A673 (cell line): ENCODE measurements at regions not wholly inside any gene's neighbourhood (a gene's known extent, or its start where the extent isn't known, plus 50 kb on each side); places are given as distances from the start of the nearest gene placed in this dataset.

Source experiments
- BruUV-seq: library from RNA; stranded (reverse); fragments of 400-500 nt; replicated peaks from 2 replicates; lab custom pipeline; 2021; lab: Mats Ljungman, UMichigan
- CTCF ChIA-PET: fragments of 300-600 bp; sonication (Branson Sonifier 250); formaldehyde crosslinking; loops from one replicate; lab custom pipeline; 2022; ENCODE audit warnings: antibody characterized with exemption; lab: Charles Lee
- POLR2A ChIA-PET: fragments of 300-600 bp; sonication (Branson Sonifier 250); formaldehyde crosslinking; loops from one replicate; lab custom pipeline; 2022; ENCODE audit warnings: antibody characterized with exemption; ENCODE audit not compliant: low non-redundant PET; lab: Charles Lee
- DNase-seq: peaks from one replicate; pipeline ENCODE4 v3.0.0-alpha.2; 2015; ENCODE audit warnings: low spot score
- H3K27ac ChIP-seq: fragments of 200-600 bp; sonication (generic); 2 replicates; pipeline ENCODE4 v1.5.1; 2016; ENCODE audit warnings: mixed run types, low read depth, mild to moderate bottlenecking, mixed read lengths, antibody characterized with exemption, low read length; ENCODE audit not compliant: poor library complexity, severe bottlenecking
- H3K27me3 ChIP-seq: fragments of 200-600 bp; sonication (generic); replicated peaks from 2 replicates; pipeline ENCODE4 v1.6.1; 2017; ENCODE audit warnings: mixed run types, low read depth, mild to moderate bottlenecking, mixed read lengths, antibody characterized with exemption, low read length; ENCODE audit not compliant: insufficient read depth, poor library complexity
- H3K36me3 ChIP-seq: fragments of 200-600 bp; sonication (generic); 2 replicates; pipeline ENCODE4 v1.6.1; 2016; ENCODE audit warnings: mixed run types, mild to moderate bottlenecking, mixed read lengths, antibody characterized with exemption, low read length; ENCODE audit not compliant: insufficient read depth, poor library complexity, severe bottlenecking
- H3K4me1 ChIP-seq: fragments of 200-600 bp; sonication (generic); 2 replicates; pipeline ENCODE4 v1.6.1; 2017; ENCODE audit warnings: mixed run types, mild to moderate bottlenecking, mixed read lengths, antibody characterized with exemption, low read length; ENCODE audit not compliant: insufficient read depth, poor library complexity, severe bottlenecking
- H3K4me3 ChIP-seq: fragments of 200-600 bp; sonication (generic); 2 replicates; pipeline ENCODE4 v1.5.1; 2016; ENCODE audit warnings: low read depth, mixed run types, mild to moderate bottlenecking, mixed read lengths, low read length; ENCODE audit not compliant: poor library complexity, severe bottlenecking
- H3K9me3 ChIP-seq: fragments of 200-600 bp; sonication (generic); 2 replicates; pipeline ENCODE4 v1.6.1; 2016; ENCODE audit warnings: mixed run types, low read depth, mild to moderate bottlenecking, mixed read lengths, antibody characterized with exemption, low read length; ENCODE audit not compliant: poor library complexity, severe bottlenecking
- EZH2 ChIP-seq: fragments of 200-600 bp; sonication (generic); IDR thresholded peaks from 2 replicates; pipeline ENCODE4 v1.6.1; 2017; ENCODE audit warnings: borderline replicate concordance, low read depth, mild to moderate bottlenecking, mixed read lengths, antibody characterized with exemption, low read length; ENCODE audit not compliant: poor library complexity, severe bottlenecking
- intact Hi-C: fragments of 100-400 bp; cut with micrococcal nuclease; formaldehyde crosslinking; loops from one replicate; pipeline ENCODE4 v1.10.0; 2022; ENCODE audit not compliant: unreplicated experiment
- TF ChIP-seq, protein P1 (sequence below): fragments of 300-800, 200-600 bp; sonication (generic); conservative IDR thresholded peaks from 2 replicates; pipeline ENCODE4 v1.5.1; 2017; ENCODE audit warnings: low read depth, mild to moderate bottlenecking, antibody characterized with exemption, low read length, moderate library complexity, mixed read lengths

DNA sequence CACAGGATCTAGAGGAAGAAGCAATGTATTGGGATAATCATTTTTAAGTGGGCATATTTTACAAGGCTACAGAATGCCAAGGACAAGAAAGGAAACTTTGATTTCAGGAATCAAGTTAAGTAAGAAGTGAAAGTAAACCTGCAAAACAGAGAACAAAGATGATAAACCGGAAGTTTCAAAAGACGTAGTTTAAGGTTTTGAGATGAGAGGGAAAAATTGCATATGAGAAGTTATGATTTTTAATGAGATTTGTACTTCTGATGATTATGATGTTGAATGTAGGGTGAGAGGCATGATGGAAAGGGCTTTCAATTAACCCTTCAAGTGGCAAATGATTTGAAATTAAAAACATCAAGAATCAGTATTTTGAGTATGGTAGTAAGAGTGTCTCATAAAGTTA lies 134.9 kb downstream of the CAPZA3 start:
- no TSS peak for BruUV-seq
- CTCF ChIA-PET: no interaction called here
- peaks cover 10% of the 10 kb centered on the region for H3K4me1 ChIP-seq
- no peak for TF ChIP-seq EZH2
- TF ChIP-seq, protein P1, sequence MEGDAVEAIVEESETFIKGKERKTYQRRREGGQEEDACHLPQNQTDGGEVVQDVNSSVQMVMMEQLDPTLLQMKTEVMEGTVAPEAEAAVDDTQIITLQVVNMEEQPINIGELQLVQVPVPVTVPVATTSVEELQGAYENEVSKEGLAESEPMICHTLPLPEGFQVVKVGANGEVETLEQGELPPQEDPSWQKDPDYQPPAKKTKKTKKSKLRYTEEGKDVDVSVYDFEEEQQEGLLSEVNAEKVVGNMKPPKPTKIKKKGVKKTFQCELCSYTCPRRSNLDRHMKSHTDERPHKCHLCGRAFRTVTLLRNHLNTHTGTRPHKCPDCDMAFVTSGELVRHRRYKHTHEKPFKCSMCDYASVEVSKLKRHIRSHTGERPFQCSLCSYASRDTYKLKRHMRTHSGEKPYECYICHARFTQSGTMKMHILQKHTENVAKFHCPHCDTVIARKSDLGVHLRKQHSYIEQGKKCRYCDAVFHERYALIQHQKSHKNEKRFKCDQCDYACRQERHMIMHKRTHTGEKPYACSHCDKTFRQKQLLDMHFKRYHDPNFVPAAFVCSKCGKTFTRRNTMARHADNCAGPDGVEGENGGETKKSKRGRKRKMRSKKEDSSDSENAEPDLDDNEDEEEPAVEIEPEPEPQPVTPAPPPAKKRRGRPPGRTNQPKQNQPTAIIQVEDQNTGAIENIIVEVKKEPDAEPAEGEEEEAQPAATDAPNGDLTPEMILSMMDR: no peak
- no peak overlapping the region for H3K27ac ChIP-seq
- no peaks in the 10 kb centered on the region for H3K9me3 ChIP-seq
- DNase-seq: no peak
- intact Hi-C loops: no loop called here
- H3K4me3 ChIP-seq: no peak overlapping the region
- peaks cover 13% of the 10 kb centered on the region for H3K27me3 ChIP-seq
- POLR2A ChIA-PET: interaction anchor here (0.6 kb wide), 1 partner anchor 664 kb away, joined by 3 read pairs; no protein-coding TSS in a partner anchor
- no peaks in the 10 kb centered on the region for H3K36me3 ChIP-seq

DNA sequence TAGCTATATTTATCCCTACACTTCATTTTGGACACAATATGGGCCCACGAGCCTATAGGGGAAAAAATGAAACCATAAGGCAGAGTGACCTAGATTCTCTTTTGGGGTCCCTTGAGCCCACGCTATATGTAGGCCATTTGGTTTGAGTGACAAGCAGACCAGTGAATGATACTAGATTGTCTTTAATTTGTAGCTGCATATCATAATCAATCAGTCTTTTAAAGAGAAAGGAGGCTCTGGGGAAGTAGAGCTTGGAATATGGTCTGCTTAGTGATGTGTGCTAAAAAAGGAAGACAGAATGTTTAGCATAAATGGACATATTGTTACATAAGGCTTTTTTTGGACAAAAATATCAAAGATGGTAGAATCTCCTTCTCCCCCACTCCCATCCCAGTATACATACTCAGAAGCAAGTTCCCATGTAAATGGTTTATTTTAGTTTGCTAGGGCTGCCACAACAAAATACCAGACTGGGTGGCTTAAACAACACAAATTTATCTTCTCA lies 140.8 kb downstream of the CAPZA3 start:
- Histone ChIP-seq H3K27ac (no peak overlapping the region), H3K27me3 (peaks cover 13% of the 10 kb centered on the region), H3K4me1 (no peaks in the 10 kb centered on the region), H3K9me3 (no peaks in the 10 kb centered on the region), H3K36me3 (no peaks in the 10 kb centered on the region), H3K4me3 (no peak overlapping the region)
- CTCF ChIA-PET: no interaction called here
- intact Hi-C loops: no loop called here
- no peak for DNase-seq
- no TSS peak for BruUV-seq
- POLR2A ChIA-PET: no interaction called here
- no peak for TF ChIP-seq EZH2
- TF ChIP-seq, protein P1: no peak

DNA sequence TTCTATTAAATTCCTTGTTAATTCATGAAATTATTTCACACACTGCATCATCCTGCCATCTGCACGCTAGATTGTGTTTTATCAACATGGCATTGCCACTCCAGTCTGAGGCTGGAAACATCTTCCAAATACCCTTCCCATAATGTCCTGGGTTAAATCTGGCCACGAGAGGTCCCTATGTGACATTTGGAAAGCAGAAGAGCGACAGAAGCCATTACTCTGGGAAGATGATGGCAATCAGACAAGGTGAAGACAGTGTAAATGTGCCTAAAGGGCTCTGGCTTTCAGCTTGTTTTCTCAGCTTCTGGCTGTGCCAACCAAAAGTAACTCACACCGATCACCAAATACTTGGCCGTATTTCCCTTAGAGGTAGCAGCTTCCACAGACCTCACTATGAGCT lies 144.8 kb downstream of the CAPZA3 start:
- Histone ChIP-seq H3K27me3 (no peaks in the 10 kb centered on the region), H3K4me3 (no peak overlapping the region), H3K27ac (no peak overlapping the region), H3K36me3 (no peaks in the 10 kb centered on the region), H3K4me1 (peaks cover 4% of the 10 kb centered on the region), H3K9me3 (no peaks in the 10 kb centered on the region)
- ChIA-PET CTCF (no interaction called here), POLR2A (no interaction called here)
- TF ChIP-seq, protein P1: no peak
- TF ChIP-seq EZH2: no peak
- intact Hi-C loops: no loop called here
- DNase-seq: no peak
- BruUV-seq: no TSS peak
